Stimulated activated CD4-positive, alpha-beta T cell treated with anti-CD3 and anti-CD28 coated beads, Interleukin-15, amount 100 ng/mL, for 48 hours (primary cell): ENCODE measurements at regions not wholly inside any gene's neighbourhood (a gene's known extent, or its start where the extent isn't known, plus 50 kb on each side); places are given as distances from the start of the nearest gene placed in this dataset.
A peak's percentile ranks its signal among the peaks of the same experiment; 100 is the strongest.
"Not testable (repeated sequence)": the region's sequence is repeated elsewhere in the genome, so short reads cannot be mapped to it uniquely, and the experiment has no call there.

Experiments
- DNase-seq, 2 donors: peaks; one replicate each; pipeline ENCODE4 v3.0.0-alpha.2; 2020; ENCODE audit warnings: low read depth in 2 of 2

DNA sequence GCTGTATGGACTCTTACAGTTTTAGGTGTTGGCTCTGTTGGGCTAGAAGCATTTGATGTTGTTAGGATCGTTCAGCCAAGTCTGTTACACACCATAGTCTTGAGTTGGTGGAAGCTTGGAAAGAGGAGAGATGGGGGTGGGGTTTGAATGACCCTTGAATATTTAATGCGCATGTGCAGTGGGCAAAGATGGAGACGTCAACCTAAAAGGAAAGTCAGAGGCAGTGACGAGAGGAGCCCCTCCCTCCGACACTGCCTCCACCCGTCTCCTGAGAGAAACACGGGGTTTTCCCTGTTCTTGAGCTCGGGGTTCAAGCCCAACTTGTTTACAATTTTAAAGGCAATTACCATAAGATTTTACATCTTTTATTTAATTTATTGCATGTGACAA, 311.4 kb downstream of the SHQ1 start:
- DNase-seq = no peak

DNA sequence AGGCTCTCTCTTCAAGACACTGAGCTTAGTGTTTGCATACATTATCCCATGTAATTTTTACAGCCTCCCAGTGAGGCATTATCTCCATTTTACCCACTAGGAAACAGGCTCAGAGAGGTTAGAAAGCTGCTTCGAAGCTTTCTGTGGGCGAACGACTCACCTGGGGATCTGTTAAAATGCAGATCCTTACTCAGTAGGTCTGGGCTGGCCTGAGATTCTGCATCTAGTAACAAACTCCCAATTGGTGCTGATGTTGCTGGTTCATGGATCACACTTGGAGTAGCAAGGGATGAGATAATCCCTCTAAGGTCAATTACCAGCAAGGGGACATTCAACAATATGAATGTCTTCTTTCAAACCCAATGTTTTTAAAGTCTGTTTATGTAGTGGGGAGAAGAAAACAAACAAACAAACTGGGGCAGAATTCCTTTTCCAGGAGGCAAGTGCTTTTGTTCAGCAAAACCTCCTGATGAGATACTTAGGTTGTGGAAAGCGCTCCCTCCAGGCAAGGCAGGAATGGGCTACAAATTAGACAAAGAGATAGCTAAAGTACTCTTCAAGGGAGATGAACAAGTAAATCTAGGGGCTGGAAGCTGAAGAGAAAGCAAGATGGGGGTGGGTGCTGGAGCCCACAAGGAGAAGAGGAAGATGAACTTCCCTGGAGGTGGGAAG, 311.9 kb downstream of the SHQ1 start:
- DNase-seq = no peak

DNA sequence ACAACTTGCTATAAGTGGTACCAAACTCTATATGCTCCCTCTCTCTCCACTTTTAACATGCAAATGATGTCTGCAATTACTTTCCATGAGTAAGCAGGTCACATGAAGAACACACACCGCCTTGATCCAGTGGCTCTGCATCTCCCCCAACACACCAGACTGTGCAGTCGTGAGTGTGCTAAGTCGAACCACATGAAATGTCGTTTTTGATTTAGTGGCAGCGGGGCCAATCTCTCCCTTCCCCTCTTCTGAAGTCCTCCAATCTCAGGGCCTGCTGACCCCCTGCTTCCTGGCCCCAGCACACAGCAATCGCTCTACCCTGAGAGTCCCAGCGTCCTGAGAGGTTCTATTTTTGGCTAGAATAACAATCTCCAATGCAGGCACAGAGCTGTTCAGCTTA, 312.5 kb downstream of the SHQ1 start:
- DNase-seq = no peak

DNA sequence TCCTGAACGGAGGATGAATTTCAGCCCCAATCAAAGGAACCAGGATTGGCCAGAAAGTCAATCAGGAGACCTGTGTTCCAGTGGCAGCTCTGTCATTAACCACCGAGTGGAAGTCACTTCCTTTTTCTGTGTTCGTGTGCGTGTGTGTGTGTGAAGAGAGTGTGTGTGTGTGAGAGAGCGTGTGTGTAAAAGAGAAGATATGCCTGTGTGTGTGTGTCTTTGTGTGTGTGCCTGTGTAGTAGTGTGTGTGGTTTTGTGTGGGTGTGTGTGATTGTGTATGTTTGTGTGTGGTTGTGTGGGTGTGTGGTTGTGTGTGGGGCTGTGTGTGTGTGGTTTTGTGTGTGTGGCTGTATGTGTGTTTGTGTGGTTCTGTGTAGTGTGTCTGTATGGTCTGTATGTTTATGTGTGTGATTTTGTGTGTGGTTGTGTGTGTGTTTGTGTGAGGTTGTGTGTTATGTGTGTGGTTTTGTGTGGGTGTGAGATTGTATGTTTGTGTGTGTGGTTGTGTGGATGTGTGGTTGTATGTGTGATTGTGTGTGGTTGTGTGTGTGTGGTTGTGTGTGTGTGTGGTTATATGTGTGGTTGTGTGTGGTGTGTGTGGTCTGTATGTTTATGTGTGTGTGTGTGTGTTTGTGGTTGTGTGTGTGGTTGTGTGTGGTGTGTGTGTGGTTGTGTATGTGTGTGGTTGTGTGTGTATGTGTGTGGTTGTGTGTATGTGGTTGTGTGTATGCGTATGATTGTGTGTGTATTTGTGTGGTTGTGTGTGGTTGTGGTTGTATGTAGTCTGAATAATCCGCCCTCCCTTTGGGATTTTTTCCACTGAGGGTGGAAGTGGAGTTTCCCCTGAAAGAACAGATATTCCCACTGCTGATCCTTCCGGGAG, 314.4 kb downstream of the SHQ1 start:
- DNase-seq = no peak

DNA sequence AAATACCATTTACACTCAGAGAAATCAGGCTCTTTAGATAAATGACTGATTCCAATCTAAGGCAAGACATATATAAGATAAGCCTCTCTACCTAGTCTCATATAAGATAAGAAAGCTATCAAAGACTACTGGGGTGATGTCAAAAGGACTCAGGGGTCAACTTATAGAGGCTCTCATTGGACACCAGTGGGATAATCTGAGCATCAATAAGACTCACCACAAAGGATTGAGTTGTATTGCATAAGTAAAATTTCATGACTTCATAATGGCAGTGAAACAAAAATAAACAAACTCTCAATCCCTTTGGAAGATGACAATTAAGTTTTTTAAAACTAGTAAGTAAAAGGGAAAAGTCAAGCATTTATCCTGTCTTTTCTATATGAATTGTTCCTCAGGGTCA, 317.8 kb downstream of the SHQ1 start:
- DNase-seq = no peak

DNA sequence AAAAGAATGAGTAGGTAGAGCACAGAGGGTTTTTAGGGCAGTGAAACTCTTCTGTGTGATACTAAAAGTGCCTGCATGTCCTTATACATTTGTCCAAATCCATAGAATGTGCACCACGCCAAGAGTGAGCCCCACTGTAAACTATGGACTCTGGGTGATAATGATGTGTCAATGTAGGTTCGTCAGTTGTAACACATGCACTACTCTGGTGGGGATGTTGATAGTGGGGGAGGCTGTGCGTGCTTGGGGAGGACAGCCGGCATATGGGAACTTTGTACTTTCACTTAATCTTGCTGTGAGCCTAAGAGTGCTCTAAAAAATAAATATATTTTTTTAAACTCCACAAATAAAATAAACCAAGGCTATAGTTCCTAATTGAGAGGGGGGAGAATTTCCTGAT, 319.2 kb downstream of the SHQ1 start:
- DNase-seq = no peak

DNA sequence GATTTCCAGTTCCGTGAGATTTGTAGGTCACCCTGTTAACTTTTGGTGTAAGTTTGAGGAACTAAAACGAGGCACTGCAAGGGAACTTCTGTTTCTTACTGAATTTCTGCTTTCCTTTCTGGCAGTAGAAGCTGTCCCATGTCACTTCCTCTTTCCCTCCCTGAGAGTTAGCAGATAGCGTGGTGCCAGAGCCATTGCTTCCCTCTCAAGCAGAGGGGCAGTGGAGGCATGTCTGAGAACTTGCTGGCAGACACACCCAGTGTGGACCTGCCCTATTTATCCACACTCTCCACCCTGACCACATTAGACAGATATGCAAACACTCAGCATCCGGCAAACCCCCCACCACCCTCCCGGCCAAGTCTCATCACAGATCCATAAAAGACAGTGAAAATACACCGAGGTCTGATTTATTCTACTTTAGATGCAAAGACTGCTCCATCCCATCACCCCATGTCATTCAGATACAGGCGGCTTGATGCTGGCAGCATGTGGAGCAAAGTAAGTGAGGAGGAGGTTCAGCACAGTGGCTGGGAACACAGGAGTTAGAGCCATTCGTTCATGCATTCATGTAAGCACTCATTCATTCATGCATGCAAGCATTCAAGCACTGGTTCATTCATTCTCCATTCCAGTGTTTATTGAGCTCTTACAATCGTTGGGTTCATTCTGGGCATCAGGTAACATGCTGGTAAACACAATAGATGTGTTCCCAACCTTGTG, 324.7 kb downstream of the SHQ1 start:
- DNase-seq = no peak

DNA sequence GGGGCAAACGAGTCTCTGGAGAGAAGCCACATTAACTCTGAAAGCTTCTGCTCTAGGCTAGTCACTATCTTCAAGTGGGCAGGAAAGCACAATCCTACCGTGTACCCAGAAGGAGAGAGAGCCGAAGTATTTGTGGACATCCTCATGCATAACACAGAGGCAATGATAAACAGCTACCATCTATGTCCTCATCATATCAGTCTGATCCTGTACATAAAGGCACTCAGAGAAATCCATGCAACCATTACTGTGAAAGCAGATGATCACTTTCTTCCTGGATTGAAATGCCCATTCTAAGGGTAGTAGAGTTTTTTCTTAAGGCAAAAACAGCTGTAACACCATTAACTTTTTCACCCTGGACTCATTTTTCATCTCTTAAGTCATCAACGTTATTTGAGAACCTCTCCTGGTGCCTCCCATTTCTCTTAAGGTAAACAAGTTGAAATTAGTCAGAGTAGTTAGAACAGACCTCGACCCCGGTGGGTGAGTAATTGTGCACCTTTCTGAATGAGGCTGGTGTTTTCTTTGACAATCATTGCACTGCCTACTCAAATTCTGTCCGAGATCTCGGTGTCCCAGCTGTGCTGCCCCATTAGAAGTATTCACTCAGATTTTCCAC, 327.4 kb downstream of the SHQ1 start:
- DNase-seq = peak; percentile 55 to 66

DNA sequence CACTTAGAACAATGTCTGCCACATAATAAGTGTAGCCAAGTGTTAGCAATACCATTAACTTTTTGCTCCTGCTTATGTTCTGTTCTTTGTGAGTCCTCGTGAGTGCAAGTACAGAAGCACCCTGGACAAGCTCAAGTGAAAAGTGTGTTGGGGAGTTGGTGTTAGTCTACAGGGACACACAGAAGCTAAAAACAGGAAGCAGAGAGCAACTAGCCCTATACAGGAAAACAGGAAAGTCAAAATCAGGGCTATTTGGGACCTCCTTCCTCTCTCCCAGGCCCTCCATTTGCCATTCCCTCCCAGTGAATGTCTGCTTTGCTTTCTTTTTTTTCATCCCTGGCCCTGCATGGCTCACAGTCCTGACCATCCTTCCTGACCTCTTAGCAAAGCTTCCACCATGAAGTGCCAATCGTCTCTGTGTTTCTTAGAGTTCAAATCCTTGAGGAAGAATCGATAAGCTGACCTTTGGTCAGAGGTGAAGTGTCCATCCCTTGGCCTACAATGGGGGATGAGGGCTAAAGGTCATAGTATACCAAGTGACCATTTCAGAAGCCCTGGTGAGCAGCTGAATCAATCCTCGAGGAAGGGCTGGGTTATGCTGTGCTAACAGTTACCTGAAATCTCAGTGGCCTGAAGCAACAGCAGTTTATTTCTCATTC, 328.2 kb downstream of the SHQ1 start:
- no peak for DNase-seq

DNA sequence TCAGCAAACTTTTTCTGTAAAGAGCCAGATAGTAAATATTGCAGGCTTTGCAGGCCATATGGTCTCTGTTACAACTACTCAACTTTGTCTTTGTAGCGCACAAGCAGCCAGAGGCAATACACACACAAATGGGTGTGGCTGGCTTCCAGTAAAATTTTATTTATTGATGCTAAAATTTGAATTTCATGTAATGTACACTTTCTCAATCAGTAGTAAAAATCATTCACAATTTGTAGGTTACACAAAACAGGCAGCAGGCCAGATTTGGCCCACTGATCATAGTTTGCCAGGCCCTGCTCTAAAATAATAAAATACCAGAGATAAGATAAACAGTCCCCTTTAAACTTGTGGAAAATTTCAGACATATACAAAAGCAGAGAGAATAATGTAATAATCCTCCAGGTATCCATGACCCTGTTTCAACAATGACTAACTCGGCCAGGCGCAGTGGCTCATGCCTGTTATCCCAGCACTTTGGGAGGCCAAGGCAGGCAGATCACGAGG, 330.3 kb downstream of the SHQ1 start:
- DNase-seq = no peak

DNA sequence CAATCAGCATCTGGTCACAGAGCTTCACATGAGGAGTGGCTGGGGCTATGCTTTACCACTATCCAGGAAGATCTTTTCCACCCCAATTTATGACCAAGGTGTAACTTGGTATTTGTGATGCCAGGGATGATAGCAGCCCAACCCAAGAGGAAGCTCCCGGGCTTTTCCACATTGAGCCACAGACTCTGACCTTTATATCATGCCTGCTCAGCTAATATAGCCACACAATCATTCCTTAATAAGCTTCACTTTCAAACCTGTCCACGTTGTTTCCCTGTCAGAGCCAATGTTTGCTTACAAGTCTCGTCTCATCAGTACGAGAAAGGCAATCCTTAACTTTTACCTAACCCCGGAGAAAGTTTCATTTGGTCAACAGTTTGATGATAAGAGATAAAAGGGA, 330.9 kb downstream of the SHQ1 start:
- DNase-seq = no peak

DNA sequence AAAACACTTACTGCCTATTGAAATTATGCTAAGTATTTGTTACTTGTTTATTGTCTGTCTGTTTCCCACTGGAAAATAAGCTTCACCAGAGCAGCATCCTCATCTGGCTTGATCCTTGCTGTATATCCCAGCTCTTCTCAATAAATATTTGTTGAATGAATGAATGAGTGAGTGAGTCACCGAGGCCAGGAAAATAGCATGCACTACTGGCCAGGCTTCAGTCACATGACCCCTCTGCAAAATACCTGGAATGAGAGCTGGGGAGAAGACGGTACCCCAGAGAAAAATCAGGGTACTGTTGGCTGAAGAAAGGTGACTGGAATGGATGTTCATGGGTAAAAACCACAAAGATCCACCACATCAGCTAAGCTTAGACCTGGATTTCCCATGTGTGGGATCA, 331.9 kb downstream of the SHQ1 start:
- DNase-seq = no peak

DNA sequence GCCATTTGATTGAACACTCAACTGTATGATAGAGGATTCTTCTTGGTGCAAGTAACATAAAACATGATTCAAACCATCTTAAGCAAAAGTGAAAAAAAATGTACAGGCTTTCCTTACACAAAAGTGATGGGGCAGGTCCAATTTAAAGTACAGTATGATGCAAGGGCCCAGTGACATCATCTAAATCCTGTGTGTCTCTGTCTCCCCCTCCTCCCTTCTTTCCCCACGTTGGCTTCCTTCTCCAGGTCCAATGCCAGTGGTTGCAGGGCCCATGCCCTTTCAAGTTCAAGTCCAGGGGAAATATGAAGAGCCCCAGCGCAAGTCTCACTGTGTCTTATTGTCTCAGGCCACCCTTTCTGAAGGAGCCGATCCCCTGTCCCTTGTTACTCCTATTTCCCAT, 332.3 kb downstream of the SHQ1 start:
- DNase-seq = no peak

DNA sequence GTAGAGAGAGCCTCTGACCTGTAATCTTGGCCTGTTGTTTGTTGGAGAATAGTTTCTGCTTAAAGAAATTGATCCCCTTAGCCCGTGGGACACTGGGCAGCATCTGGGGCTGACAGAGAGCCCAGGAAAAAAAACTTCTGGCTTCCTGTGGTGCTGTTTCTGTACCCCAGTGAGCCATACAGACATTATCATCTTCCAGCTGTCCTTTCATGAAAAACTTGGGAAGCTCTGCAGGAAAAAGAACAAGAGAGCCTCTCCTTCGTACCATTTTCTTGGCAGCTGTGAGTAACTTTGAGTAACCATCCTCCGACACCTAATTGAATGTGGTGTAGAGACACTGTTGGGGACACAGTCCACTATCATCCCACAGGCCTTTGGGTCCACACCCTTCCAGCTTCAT, 333.0 kb downstream of the SHQ1 start:
- no peak for DNase-seq

DNA sequence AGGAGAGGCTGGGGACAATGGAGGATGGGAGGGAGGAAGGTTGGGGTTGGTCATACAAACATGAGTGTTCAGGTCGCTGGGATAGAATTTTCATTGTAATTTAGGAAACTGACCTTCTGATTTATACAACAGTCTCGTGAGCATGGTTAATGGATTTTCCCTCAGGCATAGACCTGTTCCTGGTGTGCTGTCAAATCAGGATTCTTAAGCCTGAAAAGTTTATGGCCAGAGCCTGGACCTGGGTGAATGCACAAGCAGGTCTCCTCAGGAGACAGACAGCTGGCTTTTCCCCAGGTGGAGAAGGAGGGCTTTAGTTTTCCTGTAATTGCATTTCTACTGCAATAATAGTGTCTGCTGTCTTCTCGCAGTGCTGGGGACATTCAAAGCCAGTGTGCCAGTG, 338.0 kb downstream of the SHQ1 start:
- DNase-seq = no peak

DNA sequence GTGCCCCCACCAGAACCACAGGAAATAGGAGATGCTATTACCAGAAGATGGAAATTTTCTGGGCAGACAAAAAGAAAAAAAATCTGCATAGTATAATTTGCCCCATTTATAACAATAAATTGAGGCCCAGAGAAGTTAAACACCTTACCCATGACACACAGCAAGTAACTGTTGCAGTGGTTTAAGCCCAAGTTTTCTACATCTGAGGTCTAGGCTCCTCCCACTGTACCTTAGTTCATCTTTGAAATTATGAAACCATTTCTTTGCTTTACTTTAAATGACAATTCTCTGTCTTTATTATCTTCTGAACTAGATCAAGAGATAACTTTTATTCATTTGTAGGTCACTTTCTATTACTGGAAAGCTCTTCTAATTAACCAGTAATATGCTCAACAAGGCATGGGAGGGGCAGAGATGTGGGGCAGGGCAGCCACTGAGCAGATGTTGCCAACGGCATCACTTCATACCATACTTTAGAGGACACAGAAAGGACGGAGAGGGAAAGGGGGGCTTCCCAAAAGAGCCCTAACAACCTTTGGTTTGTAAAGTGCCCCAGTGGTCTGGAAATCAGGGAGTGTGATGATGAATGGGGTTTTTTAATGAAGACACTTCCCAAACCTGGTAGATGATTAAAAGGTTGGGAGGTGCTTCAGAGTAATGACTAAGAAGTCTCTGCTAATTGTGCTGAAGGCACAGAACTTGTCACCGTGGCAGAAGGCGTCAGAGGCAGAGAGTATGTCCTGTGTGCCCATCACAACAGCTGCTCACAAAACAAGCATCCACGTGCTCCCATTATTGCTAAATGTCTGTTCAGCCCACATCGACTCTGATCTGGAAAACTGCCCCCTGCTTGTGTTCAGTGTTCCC, 342.5 kb downstream of the SHQ1 start:
- no peak for DNase-seq

DNA sequence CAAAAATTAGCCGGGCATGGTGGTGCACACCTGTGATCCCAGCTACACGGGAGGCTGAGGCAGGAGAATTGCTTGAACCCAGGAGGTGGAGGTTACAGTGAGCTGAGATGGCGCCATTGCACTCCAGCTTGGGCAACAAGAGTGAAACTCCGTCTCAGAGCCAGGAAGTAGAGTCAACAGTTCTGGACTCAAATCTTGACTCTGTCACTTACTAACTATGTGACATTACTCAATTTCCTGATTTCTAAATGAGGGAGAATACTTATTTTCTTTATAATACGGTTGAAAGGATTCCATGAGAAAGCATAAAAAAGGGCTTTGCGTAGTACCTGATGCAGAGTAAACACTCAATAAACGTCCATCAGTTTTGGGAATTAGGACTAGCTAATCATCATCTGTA, 350.7 kb downstream of the SHQ1 start:
- not testable (repeated sequence) for DNase-seq

DNA sequence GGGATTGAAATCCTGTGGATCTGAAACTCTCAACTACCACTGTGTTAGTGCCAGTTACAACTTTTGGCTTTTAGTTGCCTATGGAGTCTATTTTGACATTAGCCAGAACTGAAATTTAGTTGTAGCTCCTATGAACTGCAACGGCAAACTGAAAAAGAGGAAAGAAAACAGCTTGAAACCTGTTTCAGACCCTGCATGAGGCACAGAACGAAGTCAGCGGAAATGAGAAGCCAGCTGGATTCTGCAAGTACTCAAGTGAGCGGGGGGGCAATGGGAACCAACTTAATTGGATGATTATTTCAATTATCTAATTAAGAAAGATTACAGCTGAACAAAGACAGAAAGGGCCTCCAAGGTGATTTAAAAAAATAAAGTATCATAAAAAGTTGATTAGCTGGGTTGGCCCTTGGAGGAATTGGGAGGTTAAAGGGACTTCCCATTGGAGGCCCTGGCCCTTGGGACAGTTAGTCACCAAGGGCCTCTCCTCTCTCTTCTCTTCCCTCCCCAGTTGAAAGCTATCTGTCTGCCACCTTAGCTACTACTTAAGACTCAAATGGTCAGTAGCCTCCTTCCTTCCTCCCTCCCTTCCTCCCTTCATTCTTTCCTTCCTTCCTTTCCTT, 352.1 kb downstream of the SHQ1 start:
- DNase-seq = no peak

DNA sequence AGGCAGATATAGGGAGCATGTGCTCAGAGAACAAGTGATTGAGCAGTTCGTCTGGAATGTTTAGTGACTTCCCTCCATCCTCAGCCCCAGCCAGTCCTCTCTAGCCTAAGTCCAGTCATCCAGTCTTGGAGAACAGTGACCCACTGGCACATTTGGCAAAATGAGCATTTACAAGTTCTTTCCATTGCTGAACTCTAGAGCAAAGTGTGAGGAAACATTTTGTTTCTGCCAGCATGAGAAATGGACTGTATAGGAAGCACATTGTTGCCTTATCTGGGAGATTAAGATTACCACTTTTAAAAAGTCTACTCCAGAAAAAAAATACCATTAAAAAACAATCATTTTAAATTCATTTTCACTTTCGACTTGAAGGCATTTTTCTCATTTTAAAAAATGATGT, 353.6 kb downstream of the SHQ1 start:
- no peak for DNase-seq

DNA sequence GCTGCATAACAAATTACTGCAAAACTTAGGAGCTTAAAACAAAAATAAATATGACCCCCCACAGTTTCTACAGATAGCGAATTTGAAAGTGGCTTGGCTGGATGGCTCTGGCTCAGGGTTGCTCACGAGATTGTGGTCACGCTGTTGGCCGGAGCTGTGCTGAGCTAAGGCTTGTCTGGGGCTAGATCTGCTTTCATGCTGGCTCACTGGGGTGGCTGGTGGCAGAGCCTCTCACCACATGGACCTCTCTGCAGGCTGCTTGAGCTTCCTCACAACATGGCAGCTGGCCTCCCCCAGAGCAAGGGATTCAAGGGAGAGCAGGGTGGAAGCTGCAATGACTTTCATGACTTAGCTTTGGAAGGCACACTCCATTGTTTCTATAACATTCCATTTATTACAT, 354.1 kb downstream of the SHQ1 start:
- DNase-seq = no peak
